NCI-H146 (cell line): ENCODE measurements at regions not wholly inside any gene's neighbourhood (a gene's known extent, or its start where the extent isn't known, plus 50 kb on each side); places are given as distances from the start of the nearest gene placed in this dataset.

Experiments used
- DNase-seq: peaks from one replicate; lab custom pipeline; 2025; lab: John Stamatoyannopoulos, UW

- DNase-seq = no peak
Observed at GRCh38 chr5:8633696-8634095, 764.7 kb downstream of the MTRR start.

- DNase-seq = no peak
Observed at GRCh38 chr5:8634219-8634618, 765.3 kb downstream of the MTRR start.

- no peak for DNase-seq
Observed at GRCh38 chr5:8641786-8642505, 773.0 kb downstream of the MTRR start.

GRCh38 chr5:8644377-8644776, 775.4 kb downstream of the MTRR start:
- DNase-seq = no peak

GRCh38 chr5:8647111-8647510, 778.2 kb downstream of the MTRR start:
- DNase-seq = no peak

GRCh38 chr5:8650186-8650585, 781.2 kb downstream of the MTRR start:
- DNase-seq = no peak

- DNase-seq = no peak
Observed at GRCh38 chr5:8660133-8660893, 791.4 kb downstream of the MTRR start.

- no peak for DNase-seq
Observed at GRCh38 chr5:8663374-8663773, 794.4 kb downstream of the MTRR start.

- no peak for DNase-seq
Observed at GRCh38 chr5:8675182-8675581, 806.2 kb downstream of the MTRR start.

- DNase-seq = no peak
Observed at GRCh38 chr5:8676695-8677094, 807.7 kb downstream of the MTRR start.

- no peak for DNase-seq
Observed at GRCh38 chr5:8682381-8682780, 813.4 kb downstream of the MTRR start.

- DNase-seq = no peak
Observed at GRCh38 chr5:8683496-8683895, 814.5 kb downstream of the MTRR start.

- no peak for DNase-seq
Observed at GRCh38 chr5:8685704-8686103, 816.8 kb downstream of the MTRR start.

- DNase-seq = no peak
Observed at GRCh38 chr5:8686707-8687106, 817.8 kb downstream of the MTRR start.

- no peak for DNase-seq
Observed at GRCh38 chr5:8689773-8690172, 820.8 kb downstream of the MTRR start.

GRCh38 chr5:8691221-8691620, 822.3 kb downstream of the MTRR start:
- no peak for DNase-seq

GRCh38 chr5:8693341-8693844, 824.4 kb downstream of the MTRR start:
- DNase-seq = no peak

- no peak for DNase-seq
Observed at GRCh38 chr5:8694545-8694944, 825.6 kb downstream of the MTRR start.

- DNase-seq = no peak
Observed at GRCh38 chr5:8695902-8696845, 827.2 kb downstream of the MTRR start.

- no peak for DNase-seq
Observed at GRCh38 chr5:8700222-8700621, 831.3 kb downstream of the MTRR start.

- DNase-seq = no peak
Observed at GRCh38 chr5:8700671-8701070, 831.7 kb downstream of the MTRR start.

- DNase-seq = no peak
Observed at GRCh38 chr5:8701251-8701650, 832.3 kb downstream of the MTRR start.
